Neural crest cell (in vitro differentiated cells): ENCODE measurements at regions not wholly inside any gene's neighbourhood (a gene's known extent, or its start where the extent isn't known, plus 50 kb on each side); places are given as distances from the start of the nearest gene placed in this dataset.

Source experiments
- DNase-seq: peaks from one replicate; pipeline ENCODE4 v3.0.0; 2021; ENCODE audit warnings: low read depth, mixed read lengths, low spot score
- H3K27ac Mint-ChIP-seq: one replicate; pipeline ENCODE4 v1.8.0; 2021; ENCODE audit warnings: mild to moderate bottlenecking, mixed read lengths; ENCODE audit not compliant: unreplicated experiment
- H3K27me3 Mint-ChIP-seq: 2 replicates; pipeline ENCODE4 v1.8.0; 2021; ENCODE audit warnings: low read depth, mild to moderate bottlenecking, mixed read lengths
- H3K36me3 Mint-ChIP-seq: 2 replicates; pipeline ENCODE4 v1.8.0; 2021; ENCODE audit warnings: low read depth, mild to moderate bottlenecking, mixed read lengths
- H3K4me1 Mint-ChIP-seq: 2 replicates; pipeline ENCODE4 v1.8.0; 2021; ENCODE audit warnings: mixed read lengths
- H3K4me3 Mint-ChIP-seq: one replicate; pipeline ENCODE4 v1.8.0; 2021; ENCODE audit warnings: mild to moderate bottlenecking, mixed read lengths
- H3K9me3 Mint-ChIP-seq: 2 replicates; pipeline ENCODE4 v1.8.0; 2021; ENCODE audit warnings: mixed read lengths
- TF ChIP-seq, protein P1 (sequence below): fragments of 200-600 bp; sonication (generic); conservative IDR thresholded peaks from 2 replicates; pipeline ENCODE4 v1.5.0; 2021; ENCODE audit warnings: antibody characterized with exemption, mild to moderate bottlenecking

DNA sequence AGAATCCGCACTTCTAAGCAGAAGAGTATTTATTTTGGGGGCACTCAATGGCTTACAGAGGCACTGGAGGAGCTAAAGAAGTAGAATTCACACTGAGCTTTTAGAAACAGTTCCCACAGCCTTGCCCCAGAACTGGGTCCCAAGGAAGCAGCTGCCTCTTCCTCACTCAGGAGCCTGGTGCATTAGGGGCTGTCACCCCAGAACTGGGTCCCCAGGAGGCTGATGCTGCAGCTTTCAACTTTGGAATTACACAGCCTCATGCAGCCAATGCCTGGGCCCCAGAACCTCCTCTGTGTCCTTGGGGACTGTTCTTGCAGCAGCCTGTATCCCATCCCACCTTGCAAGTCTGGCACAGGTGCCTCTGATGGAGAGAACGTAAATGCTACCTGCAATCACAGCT is 96.4 kb downstream of the DACT2 start:
- no peak overlapping the region for H3K4me3 Mint-ChIP-seq
- H3K27ac Mint-ChIP-seq: no peak overlapping the region
- no peaks in the 10 kb centered on the region for H3K27me3 Mint-ChIP-seq
- DNase-seq: no peak
- H3K9me3 Mint-ChIP-seq: no peaks in the 10 kb centered on the region
- peaks cover 32% of the 10 kb centered on the region for H3K4me1 Mint-ChIP-seq
- no peaks in the 10 kb centered on the region for H3K36me3 Mint-ChIP-seq
- TF ChIP-seq, protein P1, sequence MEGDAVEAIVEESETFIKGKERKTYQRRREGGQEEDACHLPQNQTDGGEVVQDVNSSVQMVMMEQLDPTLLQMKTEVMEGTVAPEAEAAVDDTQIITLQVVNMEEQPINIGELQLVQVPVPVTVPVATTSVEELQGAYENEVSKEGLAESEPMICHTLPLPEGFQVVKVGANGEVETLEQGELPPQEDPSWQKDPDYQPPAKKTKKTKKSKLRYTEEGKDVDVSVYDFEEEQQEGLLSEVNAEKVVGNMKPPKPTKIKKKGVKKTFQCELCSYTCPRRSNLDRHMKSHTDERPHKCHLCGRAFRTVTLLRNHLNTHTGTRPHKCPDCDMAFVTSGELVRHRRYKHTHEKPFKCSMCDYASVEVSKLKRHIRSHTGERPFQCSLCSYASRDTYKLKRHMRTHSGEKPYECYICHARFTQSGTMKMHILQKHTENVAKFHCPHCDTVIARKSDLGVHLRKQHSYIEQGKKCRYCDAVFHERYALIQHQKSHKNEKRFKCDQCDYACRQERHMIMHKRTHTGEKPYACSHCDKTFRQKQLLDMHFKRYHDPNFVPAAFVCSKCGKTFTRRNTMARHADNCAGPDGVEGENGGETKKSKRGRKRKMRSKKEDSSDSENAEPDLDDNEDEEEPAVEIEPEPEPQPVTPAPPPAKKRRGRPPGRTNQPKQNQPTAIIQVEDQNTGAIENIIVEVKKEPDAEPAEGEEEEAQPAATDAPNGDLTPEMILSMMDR: no peak

DNA sequence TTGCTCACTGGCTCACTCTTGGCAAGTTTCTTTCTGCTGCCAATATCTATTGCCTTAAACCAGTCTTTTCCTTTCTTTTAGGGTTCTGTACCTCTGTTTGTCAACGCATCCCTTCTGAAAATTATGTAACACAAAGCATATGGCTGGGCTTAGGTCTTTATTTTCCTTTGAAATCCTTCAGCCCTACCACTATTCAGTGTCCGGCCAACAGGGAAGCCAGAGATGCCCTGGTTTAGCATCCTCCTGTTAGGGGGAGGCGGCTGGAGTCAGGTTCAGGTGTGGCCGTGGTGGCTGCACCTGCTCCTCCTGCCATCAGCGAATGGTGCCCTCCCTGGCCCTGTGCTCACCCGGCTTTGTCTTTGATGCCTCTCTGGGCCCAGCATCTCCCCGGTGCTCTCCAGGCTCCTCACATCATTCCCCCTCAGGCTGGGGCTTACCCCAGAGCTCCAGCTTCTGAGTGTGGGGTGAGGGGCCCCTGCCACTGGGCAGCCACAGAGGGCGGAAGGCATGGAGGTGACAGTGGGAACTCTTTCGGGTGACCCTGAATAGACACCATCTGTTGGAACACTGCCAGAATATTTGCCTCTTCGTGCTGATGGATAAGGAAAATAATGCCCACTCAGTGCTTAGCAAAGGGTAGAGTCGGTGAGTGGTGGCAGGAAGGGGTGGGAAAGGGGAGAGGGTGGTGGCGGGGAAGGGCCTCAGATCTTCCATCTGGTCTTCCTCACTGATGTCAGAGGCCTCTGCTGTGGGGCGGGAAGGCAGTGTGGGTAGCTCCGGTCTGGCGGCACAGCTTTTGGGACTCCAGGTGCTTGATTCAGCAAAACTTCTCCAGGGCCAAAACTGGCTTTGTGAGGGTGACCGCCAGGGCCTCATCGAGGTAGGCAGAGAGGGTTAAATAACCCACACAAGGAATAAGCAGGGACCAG is 97.2 kb downstream of the DACT2 start:
- H3K27me3 Mint-ChIP-seq: no peaks in the 10 kb centered on the region
- H3K36me3 Mint-ChIP-seq: no peaks in the 10 kb centered on the region
- H3K4me1 Mint-ChIP-seq: peaks cover 30% of the 10 kb centered on the region
- TF ChIP-seq, protein P1: no peak
- H3K4me3 Mint-ChIP-seq: no peak overlapping the region
- DNase-seq: no peak
- H3K27ac Mint-ChIP-seq: no peak overlapping the region
- H3K9me3 Mint-ChIP-seq: no peaks in the 10 kb centered on the region

DNA sequence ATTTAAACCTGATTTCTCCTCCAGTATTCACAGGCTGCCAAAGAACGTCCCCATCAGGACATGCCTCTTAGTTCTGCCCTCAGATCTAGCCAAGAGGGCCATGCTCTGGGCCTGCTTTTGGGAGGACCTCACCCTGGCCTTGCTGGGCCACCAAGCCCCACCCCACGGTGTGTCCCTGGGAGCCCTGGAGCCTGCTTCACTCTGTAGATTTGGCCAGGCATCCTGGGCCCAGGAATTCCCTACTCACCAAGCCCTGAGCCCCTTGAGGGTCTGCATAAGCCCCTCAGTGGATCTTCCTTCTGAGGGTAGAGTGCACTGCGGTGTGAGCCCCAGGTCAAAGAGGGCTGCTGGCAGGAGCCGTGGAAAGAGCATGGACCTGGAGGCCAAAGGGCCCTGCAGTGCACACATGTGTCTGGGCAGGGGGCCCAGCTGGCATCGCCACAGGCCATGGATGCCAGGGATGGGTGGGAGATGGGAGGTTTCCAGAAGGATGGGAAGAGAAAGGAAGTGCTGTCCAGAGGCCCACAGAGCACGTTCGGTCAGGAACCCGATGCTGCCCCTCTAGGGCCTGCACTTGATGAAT is 98.0 kb downstream of the DACT2 start:
- no peaks in the 10 kb centered on the region for H3K36me3 Mint-ChIP-seq
- H3K4me3 Mint-ChIP-seq: no peak overlapping the region
- peaks cover 30% of the 10 kb centered on the region for H3K4me1 Mint-ChIP-seq
- no peaks in the 10 kb centered on the region for H3K27me3 Mint-ChIP-seq
- TF ChIP-seq, protein P1: no peak
- no peak for DNase-seq
- peak overlapping the region; percentile 43 for H3K27ac Mint-ChIP-seq
- H3K9me3 Mint-ChIP-seq: no peaks in the 10 kb centered on the region

DNA sequence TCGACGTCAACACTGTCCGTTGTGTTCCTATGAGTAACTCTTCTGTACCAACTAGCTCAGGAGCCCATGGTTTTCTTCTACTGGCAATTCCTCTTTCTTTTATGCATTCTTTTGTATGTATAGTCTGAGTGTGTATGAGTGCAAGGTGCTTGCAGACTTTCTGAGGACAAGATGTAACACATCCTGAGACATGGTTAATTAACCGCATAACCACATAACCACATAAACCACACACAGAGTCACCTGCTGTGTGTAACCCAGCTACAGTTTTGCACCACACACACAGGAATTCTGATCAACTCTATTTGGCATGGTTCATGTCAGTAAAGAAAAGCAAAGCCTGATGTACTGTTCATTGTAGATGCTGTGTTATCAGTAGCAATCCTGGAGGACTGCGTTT is 98.6 kb downstream of the DACT2 start:
- no peaks in the 10 kb centered on the region for H3K9me3 Mint-ChIP-seq
- no peaks in the 10 kb centered on the region for H3K36me3 Mint-ChIP-seq
- H3K4me1 Mint-ChIP-seq: peaks cover 30% of the 10 kb centered on the region
- no peak overlapping the region for H3K27ac Mint-ChIP-seq
- no peak overlapping the region for H3K4me3 Mint-ChIP-seq
- DNase-seq: no peak
- TF ChIP-seq, protein P1: no peak
- no peaks in the 10 kb centered on the region for H3K27me3 Mint-ChIP-seq

DNA sequence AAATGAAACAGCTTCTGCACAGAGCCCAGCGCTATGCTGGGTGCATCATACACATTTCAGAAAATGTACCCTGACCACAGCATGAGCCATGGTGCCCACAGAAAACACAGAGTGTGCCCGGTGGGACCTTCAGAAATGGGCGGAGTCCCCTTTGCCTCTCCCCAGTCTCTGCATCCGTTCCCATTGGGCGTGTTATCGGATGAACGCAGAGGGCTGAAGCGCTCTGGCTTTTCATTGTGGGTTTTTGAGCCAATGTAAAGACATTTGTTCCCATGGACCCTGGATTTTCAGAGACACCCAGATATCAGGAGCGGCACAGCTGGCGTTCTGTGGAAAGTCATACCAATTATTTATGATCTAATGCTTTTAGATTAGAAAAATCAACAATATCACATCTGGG is 99.8 kb downstream of the DACT2 start:
- TF ChIP-seq, protein P1: no peak
- Mint-ChIP-seq H3K9me3 (no peaks in the 10 kb centered on the region), H3K36me3 (no peaks in the 10 kb centered on the region), H3K4me1 (peaks cover 28% of the 10 kb centered on the region), H3K27me3 (peaks cover 2% of the 10 kb centered on the region), H3K27ac (no peak overlapping the region), H3K4me3 (no peak overlapping the region)
- no peak for DNase-seq
